HL-60 (cell line): ENCODE measurements at regions not wholly inside any gene's neighbourhood (a gene's known extent, or its start where the extent isn't known, plus 50 kb on each side); places are given as distances from the start of the nearest gene placed in this dataset.

ENCODE experiments used
- DNase-seq, 2 experiments: peaks; one replicate each; pipeline ENCODE4 v3.0.0-alpha.2; 2010 to 2020; ENCODE audit warnings: low read depth in 1 of 2, low spot score in 1 of 2
- H3K27ac ChIP-seq: fragments of 250-450 bp; sonication (Bioruptor Pico); replicated peaks from 2 replicates; pipeline ENCODE4 v1.5.1; 2020; ENCODE audit warnings: mild to moderate bottlenecking, moderate library complexity
- H3K27me3 ChIP-seq: fragments of 250-450 bp; sonication (Bioruptor Pico); 2 replicates; pipeline ENCODE4 v1.5.1; 2021; ENCODE audit warnings: mild to moderate bottlenecking, moderate library complexity; ENCODE audit not compliant: insufficient read depth, poor library complexity, severe bottlenecking
- H3K4me3 ChIP-seq: replicated peaks from 2 replicates; pipeline ENCODE4 v1.5.1; 2011; ENCODE audit warnings: mild to moderate bottlenecking, control low read depth, low read length; ENCODE audit not compliant: insufficient read depth
- GABPA ChIP-seq: IDR thresholded peaks from 2 replicates; pipeline ENCODE4 v1.6.1; 2012; ENCODE audit warnings: low read depth
- POLR2AphosphoS5 ChIP-seq: IDR thresholded peaks from 2 replicates; pipeline ENCODE4 v1.6.1; 2012; ENCODE audit warnings: low read depth
- SPI1 ChIP-seq: IDR thresholded peaks from 2 replicates; pipeline ENCODE4 v1.6.1; 2012; ENCODE audit warnings: low read depth, mild to moderate bottlenecking, borderline replicate concordance
- TF ChIP-seq, protein P1 (sequence below): IDR thresholded peaks from one replicate; pipeline ENCODE4 v1.5.1; 2011; ENCODE audit warnings: low read length, control low read depth, inconsistent platforms; ENCODE audit not compliant: insufficient read depth
- TF ChIP-seq, protein P2 (sequence below): IDR thresholded peaks from 2 replicates; pipeline ENCODE4 v1.6.1; 2012; ENCODE audit warnings: low read depth; ENCODE audit not compliant: insufficient replicate concordance

DNA sequence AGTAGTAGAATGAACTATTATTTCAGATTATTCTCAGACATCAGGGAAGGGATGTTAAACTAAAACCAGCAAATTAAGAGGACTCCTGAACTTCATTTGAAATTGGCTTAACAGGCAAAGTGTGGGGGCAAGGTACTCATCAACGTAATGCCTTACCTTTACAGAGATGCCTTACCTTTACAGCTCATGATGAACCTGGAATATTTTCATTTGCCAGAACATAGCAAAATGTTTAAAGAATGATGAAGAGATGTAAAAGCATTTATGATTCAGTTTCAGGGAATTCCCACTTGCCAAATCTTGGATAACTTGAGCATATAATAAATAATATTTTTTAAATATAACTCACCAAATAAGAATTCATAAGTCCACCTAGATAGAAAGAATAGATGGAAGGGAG lies 207.5 kb downstream of the TINAG start:
- no peak for DNase-seq

DNA sequence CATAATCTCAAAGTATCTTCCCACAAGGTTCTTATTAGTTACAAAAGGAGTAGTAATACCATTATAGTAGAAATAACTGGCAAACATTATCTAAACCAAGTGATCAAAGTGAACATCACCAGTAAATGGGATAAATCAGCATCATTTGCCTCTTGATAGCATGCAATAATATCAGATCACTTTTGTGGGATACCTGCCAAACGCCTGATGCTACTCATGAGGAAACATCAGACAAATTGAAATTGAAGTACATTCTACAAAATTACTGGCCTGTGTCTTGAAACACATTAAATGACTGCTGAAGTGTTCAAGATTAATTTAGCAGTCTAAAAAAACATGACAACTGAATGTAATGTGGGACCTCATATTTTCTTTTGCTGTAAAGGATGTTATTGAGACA lies 208.1 kb downstream of the TINAG start:
- H3K27me3 ChIP-seq, result no peaks in the 10 kb centered on the region
- TF ChIP-seq, protein P1, sequence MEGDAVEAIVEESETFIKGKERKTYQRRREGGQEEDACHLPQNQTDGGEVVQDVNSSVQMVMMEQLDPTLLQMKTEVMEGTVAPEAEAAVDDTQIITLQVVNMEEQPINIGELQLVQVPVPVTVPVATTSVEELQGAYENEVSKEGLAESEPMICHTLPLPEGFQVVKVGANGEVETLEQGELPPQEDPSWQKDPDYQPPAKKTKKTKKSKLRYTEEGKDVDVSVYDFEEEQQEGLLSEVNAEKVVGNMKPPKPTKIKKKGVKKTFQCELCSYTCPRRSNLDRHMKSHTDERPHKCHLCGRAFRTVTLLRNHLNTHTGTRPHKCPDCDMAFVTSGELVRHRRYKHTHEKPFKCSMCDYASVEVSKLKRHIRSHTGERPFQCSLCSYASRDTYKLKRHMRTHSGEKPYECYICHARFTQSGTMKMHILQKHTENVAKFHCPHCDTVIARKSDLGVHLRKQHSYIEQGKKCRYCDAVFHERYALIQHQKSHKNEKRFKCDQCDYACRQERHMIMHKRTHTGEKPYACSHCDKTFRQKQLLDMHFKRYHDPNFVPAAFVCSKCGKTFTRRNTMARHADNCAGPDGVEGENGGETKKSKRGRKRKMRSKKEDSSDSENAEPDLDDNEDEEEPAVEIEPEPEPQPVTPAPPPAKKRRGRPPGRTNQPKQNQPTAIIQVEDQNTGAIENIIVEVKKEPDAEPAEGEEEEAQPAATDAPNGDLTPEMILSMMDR, result no peak
- TF ChIP-seq POLR2AphosphoS5, result no peak
- TF ChIP-seq GABPA, result no peak
- no peak for TF ChIP-seq SPI1
- TF ChIP-seq, protein P2, sequence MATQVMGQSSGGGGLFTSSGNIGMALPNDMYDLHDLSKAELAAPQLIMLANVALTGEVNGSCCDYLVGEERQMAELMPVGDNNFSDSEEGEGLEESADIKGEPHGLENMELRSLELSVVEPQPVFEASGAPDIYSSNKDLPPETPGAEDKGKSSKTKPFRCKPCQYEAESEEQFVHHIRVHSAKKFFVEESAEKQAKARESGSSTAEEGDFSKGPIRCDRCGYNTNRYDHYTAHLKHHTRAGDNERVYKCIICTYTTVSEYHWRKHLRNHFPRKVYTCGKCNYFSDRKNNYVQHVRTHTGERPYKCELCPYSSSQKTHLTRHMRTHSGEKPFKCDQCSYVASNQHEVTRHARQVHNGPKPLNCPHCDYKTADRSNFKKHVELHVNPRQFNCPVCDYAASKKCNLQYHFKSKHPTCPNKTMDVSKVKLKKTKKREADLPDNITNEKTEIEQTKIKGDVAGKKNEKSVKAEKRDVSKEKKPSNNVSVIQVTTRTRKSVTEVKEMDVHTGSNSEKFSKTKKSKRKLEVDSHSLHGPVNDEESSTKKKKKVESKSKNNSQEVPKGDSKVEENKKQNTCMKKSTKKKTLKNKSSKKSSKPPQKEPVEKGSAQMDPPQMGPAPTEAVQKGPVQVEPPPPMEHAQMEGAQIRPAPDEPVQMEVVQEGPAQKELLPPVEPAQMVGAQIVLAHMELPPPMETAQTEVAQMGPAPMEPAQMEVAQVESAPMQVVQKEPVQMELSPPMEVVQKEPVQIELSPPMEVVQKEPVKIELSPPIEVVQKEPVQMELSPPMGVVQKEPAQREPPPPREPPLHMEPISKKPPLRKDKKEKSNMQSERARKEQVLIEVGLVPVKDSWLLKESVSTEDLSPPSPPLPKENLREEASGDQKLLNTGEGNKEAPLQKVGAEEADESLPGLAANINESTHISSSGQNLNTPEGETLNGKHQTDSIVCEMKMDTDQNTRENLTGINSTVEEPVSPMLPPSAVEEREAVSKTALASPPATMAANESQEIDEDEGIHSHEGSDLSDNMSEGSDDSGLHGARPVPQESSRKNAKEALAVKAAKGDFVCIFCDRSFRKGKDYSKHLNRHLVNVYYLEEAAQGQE, result no peak
- DNase-seq, result no peak
- no peak overlapping the region for H3K27ac ChIP-seq
- no peak overlapping the region for H3K4me3 ChIP-seq

More for the DNA sequence above, 207.5 kb downstream of the TINAG start:
- TF ChIP-seq, protein P2, result no peak
- no peak for TF ChIP-seq POLR2AphosphoS5
- TF ChIP-seq GABPA, result no peak
- no peak for TF ChIP-seq SPI1
- TF ChIP-seq, protein P1, result no peak
- Histone ChIP-seq H3K4me3 (no peak overlapping the region), H3K27me3 (no peaks in the 10 kb centered on the region), H3K27ac (no peak overlapping the region)

DNA sequence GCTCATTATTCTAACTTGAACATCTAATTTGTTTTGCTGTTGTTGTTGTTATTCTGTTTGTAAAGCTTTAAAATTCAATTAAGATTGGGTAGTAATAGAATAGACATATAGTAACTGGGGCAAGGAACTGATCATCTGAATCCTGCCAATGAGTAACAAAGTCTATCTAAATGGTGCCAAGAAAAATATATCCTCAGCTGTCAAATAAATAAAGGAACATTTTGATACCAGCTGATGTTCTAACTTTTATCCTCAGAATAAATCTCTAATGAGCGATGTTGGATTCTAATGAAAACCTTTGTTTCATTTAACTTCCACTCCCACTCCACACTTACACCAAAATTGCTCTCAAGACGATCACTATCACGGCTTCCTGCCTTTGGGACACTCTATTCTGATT lies 210.9 kb downstream of the TINAG start:
- Histone ChIP-seq H3K27me3 (no peaks in the 10 kb centered on the region), H3K27ac (no peak overlapping the region), H3K4me3 (no peak overlapping the region)
- no peak for DNase-seq
- TF ChIP-seq SPI1 (no peak), GABPA (no peak), POLR2AphosphoS5 (no peak)
- TF ChIP-seq, protein P2, result no peak
- TF ChIP-seq, protein P1, result no peak
